VCaP (cell line): ENCODE measurements at regions not wholly inside any gene's neighbourhood (a gene's known extent, or its start where the extent isn't known, plus 50 kb on each side); places are given as distances from the start of the nearest gene placed in this dataset.

Source experiments
- H3K27ac ChIP-seq: fragments of 450-650 bp; 2 replicates; pipeline ENCODE4 v1.5.1; 2017
- TF ChIP-seq, protein P1 (sequence below): fragments of 450-650 bp; conservative IDR thresholded peaks from 2 replicates; pipeline ENCODE4 v1.5.1; 2017; ENCODE audit warnings: mild to moderate bottlenecking, moderate library complexity

GRCh38 chr22:22087854-22088657 lies 105.5 kb upstream of the TOP3B start:
- no peak overlapping the region for H3K27ac ChIP-seq
- TF ChIP-seq, protein P1, sequence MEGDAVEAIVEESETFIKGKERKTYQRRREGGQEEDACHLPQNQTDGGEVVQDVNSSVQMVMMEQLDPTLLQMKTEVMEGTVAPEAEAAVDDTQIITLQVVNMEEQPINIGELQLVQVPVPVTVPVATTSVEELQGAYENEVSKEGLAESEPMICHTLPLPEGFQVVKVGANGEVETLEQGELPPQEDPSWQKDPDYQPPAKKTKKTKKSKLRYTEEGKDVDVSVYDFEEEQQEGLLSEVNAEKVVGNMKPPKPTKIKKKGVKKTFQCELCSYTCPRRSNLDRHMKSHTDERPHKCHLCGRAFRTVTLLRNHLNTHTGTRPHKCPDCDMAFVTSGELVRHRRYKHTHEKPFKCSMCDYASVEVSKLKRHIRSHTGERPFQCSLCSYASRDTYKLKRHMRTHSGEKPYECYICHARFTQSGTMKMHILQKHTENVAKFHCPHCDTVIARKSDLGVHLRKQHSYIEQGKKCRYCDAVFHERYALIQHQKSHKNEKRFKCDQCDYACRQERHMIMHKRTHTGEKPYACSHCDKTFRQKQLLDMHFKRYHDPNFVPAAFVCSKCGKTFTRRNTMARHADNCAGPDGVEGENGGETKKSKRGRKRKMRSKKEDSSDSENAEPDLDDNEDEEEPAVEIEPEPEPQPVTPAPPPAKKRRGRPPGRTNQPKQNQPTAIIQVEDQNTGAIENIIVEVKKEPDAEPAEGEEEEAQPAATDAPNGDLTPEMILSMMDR, result no peak

DNA sequence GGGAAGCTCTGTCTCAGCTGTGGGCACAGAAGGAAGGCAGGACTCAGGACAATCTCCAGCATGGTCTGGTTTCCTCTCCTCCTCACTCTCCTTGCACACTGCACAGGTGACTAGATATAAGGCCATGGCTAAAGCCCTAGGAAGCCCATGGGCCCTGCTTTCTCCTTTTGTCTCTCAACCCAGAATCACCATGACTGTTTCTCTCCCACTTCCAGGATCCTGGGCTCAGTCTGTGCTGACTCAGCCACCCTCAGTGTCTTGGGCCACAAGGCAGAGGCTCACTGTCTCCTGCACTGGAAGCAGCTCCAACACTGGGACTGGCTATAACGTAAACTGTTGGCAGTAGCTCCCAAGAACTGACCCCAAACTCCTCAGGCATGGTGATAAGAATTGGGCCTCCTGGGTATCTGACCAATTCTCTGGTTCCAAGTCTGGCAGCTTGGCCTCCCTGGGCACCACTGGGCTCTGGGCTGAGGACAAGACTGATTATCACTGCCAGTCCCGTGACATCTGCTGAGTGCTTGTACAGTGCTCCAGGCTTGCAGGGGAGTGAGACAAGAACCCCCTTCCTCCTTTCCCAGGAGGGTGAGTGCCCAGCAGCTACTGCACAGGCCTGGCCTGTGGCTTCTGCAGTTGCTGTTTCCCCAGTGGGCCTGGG lies 104.0 kb upstream of the TOP3B start:
- TF ChIP-seq, protein P1, result no peak
- H3K27ac ChIP-seq, result no peak overlapping the region

GRCh38 chr22:22085702-22086500 lies 103.3 kb upstream of the TOP3B start:
- TF ChIP-seq, protein P1, result no peak
- H3K27ac ChIP-seq, result no peak overlapping the region

DNA sequence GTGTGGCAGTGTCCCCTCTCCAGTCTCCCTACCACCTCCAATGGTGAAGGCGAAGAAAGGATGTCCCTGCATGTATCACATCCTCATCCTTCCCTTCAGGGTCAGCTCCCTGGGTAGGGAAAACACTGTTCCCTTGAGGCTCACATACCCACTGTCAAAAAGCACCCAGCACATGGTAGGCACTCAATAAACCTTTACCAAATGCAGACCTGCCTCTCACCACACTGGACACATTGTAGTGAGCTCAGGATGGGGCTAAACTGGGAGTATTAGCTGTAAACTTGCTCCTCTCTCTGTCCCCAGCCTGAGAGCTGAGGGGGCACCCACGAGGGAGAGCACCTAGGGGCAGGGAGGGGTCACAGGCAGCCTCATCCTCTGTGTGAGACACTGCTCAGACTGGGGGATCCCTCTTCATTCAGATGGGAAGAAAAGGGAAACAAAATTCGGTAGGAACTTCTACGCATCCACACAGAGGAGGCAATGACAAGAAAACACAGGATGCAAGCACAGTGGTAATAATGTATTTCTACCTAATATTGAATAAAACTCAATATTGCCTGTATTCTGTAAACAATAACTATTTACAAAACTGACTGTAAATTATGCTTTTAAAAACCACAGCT lies 101.6 kb upstream of the TOP3B start:
- TF ChIP-seq, protein P1, result no peak
- H3K27ac ChIP-seq, result no peak overlapping the region

DNA sequence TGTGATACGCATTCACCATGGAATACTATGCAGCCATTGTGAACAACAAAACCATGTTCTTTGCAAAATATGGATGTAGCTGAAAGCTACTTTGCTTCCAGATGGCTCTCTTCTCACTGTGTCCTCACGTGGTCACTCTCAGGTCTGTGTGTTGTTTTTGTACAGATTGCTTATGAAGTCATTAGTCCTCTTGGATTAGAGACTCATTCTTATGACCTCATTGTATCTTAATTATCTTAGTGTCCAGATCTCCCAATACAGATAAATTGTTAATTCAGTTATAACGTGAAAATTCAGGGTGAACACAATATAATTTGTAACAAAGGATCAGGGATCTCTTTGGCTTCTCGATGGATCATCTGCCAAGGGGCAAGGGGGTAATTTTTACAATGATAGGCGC lies 100.4 kb upstream of the TOP3B start:
- no peak overlapping the region for H3K27ac ChIP-seq
- TF ChIP-seq, protein P1, result no peak

GRCh38 chr22:22082229-22082835 lies 99.7 kb upstream of the TOP3B start:
- TF ChIP-seq, protein P1, result no peak
- no peak overlapping the region for H3K27ac ChIP-seq
